Glutamatergic neuron (in vitro differentiated cells): ENCODE measurements at regions not wholly inside any gene's neighbourhood (a gene's known extent, or its start where the extent isn't known, plus 50 kb on each side); places are given as distances from the start of the nearest gene placed in this dataset.

Experiments
- DNase-seq: peaks from one replicate; pipeline ENCODE4 v3.0.0; 2022
- H3K27ac Mint-ChIP-seq: one replicate; pipeline ENCODE4 v1.8.0; 2020; ENCODE audit warnings: mild to moderate bottlenecking, mixed read lengths, inconsistent platforms; ENCODE audit not compliant: unreplicated experiment
- H3K27me3 Mint-ChIP-seq: one replicate; pipeline ENCODE4 v1.8.0; 2020; ENCODE audit warnings: mild to moderate bottlenecking, moderate library complexity, mixed read lengths, inconsistent platforms; ENCODE audit not compliant: unreplicated experiment
- H3K36me3 Mint-ChIP-seq: one replicate; pipeline ENCODE4 v1.8.0; 2020; ENCODE audit warnings: mild to moderate bottlenecking, mixed read lengths, inconsistent platforms; ENCODE audit not compliant: unreplicated experiment
- H3K4me1 Mint-ChIP-seq: one replicate; pipeline ENCODE4 v1.8.0; 2020; ENCODE audit warnings: mild to moderate bottlenecking, low read depth, mixed read lengths, inconsistent platforms; ENCODE audit not compliant: unreplicated experiment
- H3K4me3 Mint-ChIP-seq: one replicate; pipeline ENCODE4 v1.8.0; 2020; ENCODE audit warnings: mild to moderate bottlenecking, mixed read lengths, inconsistent platforms; ENCODE audit not compliant: unreplicated experiment
- H3K9me3 Mint-ChIP-seq: one replicate; pipeline ENCODE4 v1.8.0; 2020; ENCODE audit warnings: mild to moderate bottlenecking, moderate library complexity, mixed read lengths, inconsistent platforms; ENCODE audit not compliant: unreplicated experiment
- TF ChIP-seq, protein P1 (sequence below): fragments of 200-600 bp; sonication (generic); IDR thresholded peaks from one replicate; pipeline ENCODE4 v1.5.0; 2021; ENCODE audit not compliant: partially characterized antibody, unreplicated experiment

DNA sequence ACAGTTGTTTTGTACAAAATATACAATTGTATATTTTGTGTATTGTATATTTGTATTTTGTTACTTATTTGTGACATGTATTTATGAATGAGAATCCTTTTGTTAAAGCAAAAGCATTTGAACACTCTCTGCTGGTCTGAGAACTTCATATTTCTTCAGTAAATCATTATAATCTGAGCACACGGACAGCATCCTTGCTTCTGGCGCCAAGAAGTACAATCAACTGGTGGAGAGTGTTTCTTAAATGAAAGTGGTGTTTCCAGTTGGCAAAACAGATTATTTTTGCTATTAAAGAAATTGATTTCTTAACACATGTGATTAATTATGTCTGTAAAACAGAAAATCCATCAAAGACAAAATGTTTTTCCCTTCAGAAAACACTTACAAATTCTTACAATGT, 95.1 kb upstream of the COPS8 start:
- H3K36me3 Mint-ChIP-seq, result peaks cover 4% of the 10 kb centered on the region
- H3K4me3 Mint-ChIP-seq, result no peak overlapping the region
- no peaks in the 10 kb centered on the region for H3K9me3 Mint-ChIP-seq
- TF ChIP-seq, protein P1, sequence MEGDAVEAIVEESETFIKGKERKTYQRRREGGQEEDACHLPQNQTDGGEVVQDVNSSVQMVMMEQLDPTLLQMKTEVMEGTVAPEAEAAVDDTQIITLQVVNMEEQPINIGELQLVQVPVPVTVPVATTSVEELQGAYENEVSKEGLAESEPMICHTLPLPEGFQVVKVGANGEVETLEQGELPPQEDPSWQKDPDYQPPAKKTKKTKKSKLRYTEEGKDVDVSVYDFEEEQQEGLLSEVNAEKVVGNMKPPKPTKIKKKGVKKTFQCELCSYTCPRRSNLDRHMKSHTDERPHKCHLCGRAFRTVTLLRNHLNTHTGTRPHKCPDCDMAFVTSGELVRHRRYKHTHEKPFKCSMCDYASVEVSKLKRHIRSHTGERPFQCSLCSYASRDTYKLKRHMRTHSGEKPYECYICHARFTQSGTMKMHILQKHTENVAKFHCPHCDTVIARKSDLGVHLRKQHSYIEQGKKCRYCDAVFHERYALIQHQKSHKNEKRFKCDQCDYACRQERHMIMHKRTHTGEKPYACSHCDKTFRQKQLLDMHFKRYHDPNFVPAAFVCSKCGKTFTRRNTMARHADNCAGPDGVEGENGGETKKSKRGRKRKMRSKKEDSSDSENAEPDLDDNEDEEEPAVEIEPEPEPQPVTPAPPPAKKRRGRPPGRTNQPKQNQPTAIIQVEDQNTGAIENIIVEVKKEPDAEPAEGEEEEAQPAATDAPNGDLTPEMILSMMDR, result no peak
- no peaks in the 10 kb centered on the region for H3K27me3 Mint-ChIP-seq
- H3K27ac Mint-ChIP-seq, result no peak overlapping the region
- no peak for DNase-seq
- H3K4me1 Mint-ChIP-seq, result peaks cover 5% of the 10 kb centered on the region

DNA sequence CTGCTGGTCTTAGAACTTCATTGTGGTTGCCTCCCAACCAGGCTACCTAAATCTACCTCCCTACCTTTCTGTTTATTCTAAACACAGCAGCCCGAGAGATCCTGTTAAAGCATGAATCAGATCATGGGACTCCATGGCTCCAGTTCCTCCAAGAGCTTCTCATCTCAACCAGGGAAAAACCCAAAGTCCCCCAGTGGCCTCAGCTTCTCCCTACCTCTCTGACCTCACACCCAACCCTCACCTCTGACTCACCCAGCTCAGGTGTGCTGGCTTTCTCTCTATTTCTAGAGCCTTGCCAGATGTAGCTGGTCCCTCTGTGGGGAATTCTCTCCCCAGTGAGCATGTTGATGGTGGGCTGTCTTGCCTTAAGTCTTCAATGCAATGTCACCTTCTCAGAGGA, 93.8 kb upstream of the COPS8 start:
- no peaks in the 10 kb centered on the region for H3K27me3 Mint-ChIP-seq
- H3K4me3 Mint-ChIP-seq, result no peak overlapping the region
- peaks cover 5% of the 10 kb centered on the region for H3K4me1 Mint-ChIP-seq
- peaks cover 4% of the 10 kb centered on the region for H3K36me3 Mint-ChIP-seq
- H3K27ac Mint-ChIP-seq, result no peak overlapping the region
- TF ChIP-seq, protein P1, result no peak
- no peaks in the 10 kb centered on the region for H3K9me3 Mint-ChIP-seq
- no peak for DNase-seq

DNA sequence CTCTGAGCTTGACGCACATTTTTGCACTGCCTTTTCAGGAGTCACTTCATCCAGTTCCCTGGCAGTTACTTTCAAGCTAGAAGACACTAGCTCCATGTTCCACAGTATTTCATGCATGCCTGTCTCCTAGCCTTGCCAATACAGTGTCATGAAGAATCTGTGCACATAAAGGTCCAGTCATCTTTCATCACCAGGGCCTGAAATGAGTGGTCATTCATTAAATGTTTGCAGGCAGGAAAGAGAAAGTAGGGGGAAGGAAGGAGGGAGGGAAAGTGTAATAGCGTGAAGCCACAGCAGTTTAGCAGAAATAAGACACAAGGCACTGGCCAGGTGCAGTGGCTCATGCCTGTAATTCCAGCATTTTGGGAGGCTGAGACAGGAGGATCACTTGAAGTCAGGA, 92.4 kb upstream of the COPS8 start:
- H3K4me1 Mint-ChIP-seq, result peaks cover 5% of the 10 kb centered on the region
- peaks cover 5% of the 10 kb centered on the region for H3K36me3 Mint-ChIP-seq
- no peak overlapping the region for H3K4me3 Mint-ChIP-seq
- no peak overlapping the region for H3K27ac Mint-ChIP-seq
- H3K9me3 Mint-ChIP-seq, result no peaks in the 10 kb centered on the region
- TF ChIP-seq, protein P1, result no peak
- DNase-seq, result no peak
- no peaks in the 10 kb centered on the region for H3K27me3 Mint-ChIP-seq

DNA sequence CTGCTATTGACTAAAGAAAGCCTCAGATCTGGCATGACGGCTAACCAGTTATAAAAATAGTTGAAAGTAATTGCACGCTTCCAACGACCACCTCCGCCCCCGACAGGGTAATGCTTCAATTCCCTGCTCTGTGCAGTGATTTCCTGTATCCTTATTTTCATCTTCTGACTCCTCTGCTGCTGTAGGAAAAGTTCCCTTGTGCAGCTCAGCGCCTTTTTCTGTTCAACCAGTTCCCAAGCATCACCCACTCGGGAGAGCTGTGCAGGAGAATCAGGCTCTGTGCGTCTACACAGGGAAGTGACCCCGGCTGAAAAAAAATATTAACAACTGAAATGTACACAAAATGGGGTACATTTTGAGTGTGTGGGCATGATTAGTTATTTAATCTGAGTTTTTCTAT, 91.3 kb upstream of the COPS8 start:
- Mint-ChIP-seq H3K4me3 (no peak overlapping the region), H3K9me3 (peaks cover 2% of the 10 kb centered on the region), H3K27me3 (no peaks in the 10 kb centered on the region), H3K4me1 (no peaks in the 10 kb centered on the region), H3K36me3 (peaks cover 9% of the 10 kb centered on the region), H3K27ac (no peak overlapping the region)
- TF ChIP-seq, protein P1, result no peak
- no peak for DNase-seq

DNA sequence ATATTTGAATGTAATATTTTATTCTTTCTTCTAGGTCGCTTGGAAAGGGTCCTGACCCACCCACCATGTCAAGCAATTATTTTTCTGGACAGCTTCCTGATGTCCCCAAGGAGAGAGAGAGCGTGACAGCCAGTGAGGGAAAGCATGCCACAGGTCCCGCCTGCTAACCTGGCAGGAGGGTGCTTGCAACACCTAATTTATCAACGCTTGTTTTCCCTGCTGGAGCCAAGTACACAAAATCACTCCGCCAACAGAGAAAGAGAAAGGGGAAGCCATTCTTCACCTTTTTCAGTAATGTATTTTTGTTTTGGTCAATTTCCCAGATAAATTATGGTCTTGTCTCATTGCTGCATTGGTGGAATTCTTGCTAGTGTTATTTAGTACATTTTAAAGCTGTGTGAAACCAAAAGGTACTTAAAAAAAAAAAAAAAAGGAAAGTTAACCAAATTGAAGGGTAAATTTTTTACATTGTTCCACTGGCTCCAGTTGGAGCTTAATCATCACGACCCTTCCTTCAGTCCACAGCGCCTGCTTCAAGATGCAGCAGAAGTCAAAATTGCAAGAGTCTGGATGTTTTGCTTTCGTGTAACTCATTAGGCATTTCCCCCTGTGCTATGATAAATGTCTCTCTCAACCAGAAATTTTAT, 88.5 kb upstream of the COPS8 start:
- TF ChIP-seq, protein P1, result no peak
- peaks cover 9% of the 10 kb centered on the region for H3K36me3 Mint-ChIP-seq
- H3K9me3 Mint-ChIP-seq, result peaks cover 2% of the 10 kb centered on the region
- H3K4me1 Mint-ChIP-seq, result no peaks in the 10 kb centered on the region
- no peak for DNase-seq
- H3K4me3 Mint-ChIP-seq, result no peak overlapping the region
- H3K27ac Mint-ChIP-seq, result no peak overlapping the region
- no peaks in the 10 kb centered on the region for H3K27me3 Mint-ChIP-seq
